ENCODE measurements at regions not wholly inside any gene's neighbourhood (a gene's known extent, or its start where the extent isn't known, plus 50 kb on each side); places are given as distances from the start of the nearest gene placed in this dataset.

DNA sequence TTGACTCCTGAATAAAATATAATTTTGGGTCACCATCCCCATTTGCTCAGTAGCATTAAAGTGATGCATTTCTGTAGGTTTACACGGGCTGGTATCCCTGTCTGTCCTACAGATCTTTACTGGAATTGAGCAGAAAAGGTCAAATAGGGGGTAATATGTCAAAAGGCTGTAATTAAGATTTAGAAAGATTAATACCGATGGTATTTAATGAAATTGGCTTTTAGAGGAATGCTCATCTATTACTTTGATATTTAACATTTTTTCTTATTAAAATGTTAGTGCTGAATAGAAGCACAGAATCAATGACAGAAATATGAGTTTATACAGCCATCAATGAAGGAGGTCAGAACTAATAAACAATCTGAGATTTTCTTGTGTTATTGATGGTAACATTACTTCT lies 1762.2 kb upstream of the WWC1 start:
- H3K36me3 ChIP-seq: no peaks in the 10 kb centered on the region
- no peak for TF ChIP-seq Cebpa-rat (IDR thresholded peaks at IDR 0.05)
- H3K27me3 ChIP-seq: no peaks in the 10 kb centered on the region
- no peaks in the 10 kb centered on the region for H3K4me1 ChIP-seq
- H3K9me3 ChIP-seq: no peaks in the 10 kb centered on the region
- no peak overlapping the region for H3K4me2 ChIP-seq
- no peak overlapping the region for H3K9ac ChIP-seq
- H3K4me3 ChIP-seq: no peak overlapping the region
- no peaks in the 10 kb centered on the region for H4K20me1 ChIP-seq
- no peak overlapping the region for H3K27ac ChIP-seq

DNA sequence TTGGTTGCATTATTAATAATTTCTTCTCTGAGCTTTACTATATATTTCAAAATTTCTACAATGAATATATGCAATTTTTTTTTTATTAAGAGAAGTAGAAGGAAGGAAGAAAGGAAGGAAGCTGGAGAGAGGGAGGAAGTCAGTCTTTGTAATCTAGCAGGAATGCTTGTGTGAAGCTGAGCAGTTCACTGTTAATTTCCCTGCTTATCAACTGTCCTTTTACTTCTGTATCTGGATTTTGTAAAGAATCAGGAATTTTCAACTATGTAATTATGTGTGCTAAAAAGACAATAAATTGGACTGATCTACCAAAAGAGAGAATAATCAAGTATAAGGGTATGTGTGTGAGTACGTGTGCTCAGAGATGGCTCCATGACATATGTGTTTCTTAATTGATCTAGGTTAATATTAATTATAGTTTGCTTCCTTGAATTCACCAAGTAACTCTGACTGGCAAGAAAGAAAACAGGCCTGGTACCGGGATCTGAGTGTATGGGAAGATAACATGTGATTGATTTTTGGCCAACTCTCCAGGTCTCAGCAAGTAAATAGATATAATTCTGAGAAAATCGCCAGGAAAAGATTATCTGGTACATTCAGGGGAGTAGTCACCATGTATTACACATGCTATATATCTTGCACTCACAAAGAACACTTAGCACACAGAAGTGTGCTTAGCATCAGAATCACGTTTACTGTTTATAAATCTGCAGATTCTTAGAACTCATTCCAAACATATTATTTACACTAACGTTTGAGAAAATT lies 1758.8 kb upstream of the WWC1 start:
- H3K27ac ChIP-seq: no peak overlapping the region
- H3K4me1 ChIP-seq: no peaks in the 10 kb centered on the region
- no peak overlapping the region for H3K9ac ChIP-seq
- H3K27me3 ChIP-seq: no peaks in the 10 kb centered on the region
- H4K20me1 ChIP-seq: no peaks in the 10 kb centered on the region
- no peaks in the 10 kb centered on the region for H3K36me3 ChIP-seq
- no peak overlapping the region for H3K4me2 ChIP-seq
- no peaks in the 10 kb centered on the region for H3K9me3 ChIP-seq
- H3K4me3 ChIP-seq: no peak overlapping the region
- no peak for TF ChIP-seq Cebpa-rat (IDR thresholded peaks at IDR 0.05)

DNA sequence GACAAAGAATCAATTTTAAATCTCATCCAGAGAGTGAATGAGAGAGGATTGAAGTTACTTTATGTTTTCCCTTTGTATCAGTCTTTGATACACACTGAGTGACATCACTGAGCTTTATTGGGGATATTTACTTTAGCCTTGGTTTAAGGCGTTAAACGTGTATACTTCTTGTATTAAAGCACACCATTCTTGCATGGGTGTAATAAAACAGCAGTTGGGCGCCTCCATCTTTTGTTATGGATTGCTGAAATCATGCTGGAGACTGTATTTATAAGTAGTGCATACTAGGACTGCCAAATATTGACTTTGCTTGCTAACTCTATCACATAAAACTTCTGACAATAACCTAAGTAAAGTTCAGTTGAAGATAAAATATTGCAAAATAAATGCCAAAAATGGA lies 1755.8 kb upstream of the WWC1 start:
- Histone ChIP-seq H3K4me1 (no peaks in the 10 kb centered on the region), H3K9me3 (no peaks in the 10 kb centered on the region), H3K4me2 (no peak overlapping the region), H4K20me1 (no peaks in the 10 kb centered on the region), H3K27ac (no peak overlapping the region), H3K4me3 (no peak overlapping the region), H3K36me3 (no peaks in the 10 kb centered on the region), H3K27me3 (no peaks in the 10 kb centered on the region), H3K9ac (no peak overlapping the region)
- TF ChIP-seq Cebpa-rat (IDR thresholded peaks at IDR 0.05): no peak

DNA sequence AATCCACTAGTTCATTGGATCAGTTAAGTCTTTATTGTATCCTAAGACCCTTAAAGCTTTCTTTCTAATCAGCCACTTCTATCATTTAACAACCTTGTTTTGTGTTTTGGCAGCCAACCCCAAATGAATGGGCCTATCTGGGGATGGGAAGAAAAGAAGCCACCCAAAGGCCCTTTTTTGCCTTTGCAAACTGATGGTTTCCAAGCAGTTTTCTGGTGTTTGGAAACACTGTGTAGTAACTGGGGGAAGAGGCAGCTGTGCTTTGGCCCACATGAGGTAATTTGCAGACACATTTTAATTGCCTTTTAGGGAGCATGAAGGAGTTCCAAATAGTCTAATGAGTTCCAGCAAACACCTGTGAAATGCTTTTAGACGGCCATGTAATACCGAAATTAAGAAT lies 1751.3 kb upstream of the WWC1 start:
- Histone ChIP-seq H3K36me3 (no peaks in the 10 kb centered on the region), H3K4me3 (no peak overlapping the region), H3K9ac (no peak overlapping the region), H3K4me1 (no peaks in the 10 kb centered on the region), H3K27ac (no peak overlapping the region), H3K4me2 (no peak overlapping the region), H3K27me3 (no peaks in the 10 kb centered on the region), H3K9me3 (no peaks in the 10 kb centered on the region), H4K20me1 (no peaks in the 10 kb centered on the region)
- TF ChIP-seq Cebpa-rat (IDR thresholded peaks at IDR 0.05): no peak

DNA sequence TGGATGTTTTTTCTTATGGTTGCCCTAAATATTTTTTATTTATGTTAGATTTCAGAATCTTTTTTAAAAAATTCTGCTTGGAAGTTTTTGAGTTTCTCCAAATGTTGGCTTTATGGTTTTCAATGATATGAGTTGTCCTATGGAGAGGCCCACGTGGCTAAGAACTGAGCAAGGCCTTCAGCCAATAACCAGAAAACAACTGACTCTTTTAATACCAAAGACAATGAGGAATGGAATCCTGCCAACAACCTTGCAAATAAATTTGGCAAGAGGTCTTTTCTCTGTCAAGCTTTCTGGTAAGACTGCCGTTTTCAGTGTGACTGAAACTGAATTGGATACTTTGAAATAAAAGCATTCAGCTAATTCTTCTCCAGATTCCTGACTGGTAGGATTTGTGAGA lies 1740.1 kb upstream of the WWC1 start:
- no peak for TF ChIP-seq Cebpa-rat (IDR thresholded peaks at IDR 0.05)
- no peak overlapping the region for H3K4me3 ChIP-seq
- H3K4me1 ChIP-seq: no peaks in the 10 kb centered on the region
- H3K27ac ChIP-seq: no peak overlapping the region
- H3K4me2 ChIP-seq: no peak overlapping the region
- H4K20me1 ChIP-seq: no peaks in the 10 kb centered on the region
- H3K27me3 ChIP-seq: no peaks in the 10 kb centered on the region
- H3K9me3 ChIP-seq: no peaks in the 10 kb centered on the region
- H3K36me3 ChIP-seq: no peaks in the 10 kb centered on the region
- no peak overlapping the region for H3K9ac ChIP-seq

DNA sequence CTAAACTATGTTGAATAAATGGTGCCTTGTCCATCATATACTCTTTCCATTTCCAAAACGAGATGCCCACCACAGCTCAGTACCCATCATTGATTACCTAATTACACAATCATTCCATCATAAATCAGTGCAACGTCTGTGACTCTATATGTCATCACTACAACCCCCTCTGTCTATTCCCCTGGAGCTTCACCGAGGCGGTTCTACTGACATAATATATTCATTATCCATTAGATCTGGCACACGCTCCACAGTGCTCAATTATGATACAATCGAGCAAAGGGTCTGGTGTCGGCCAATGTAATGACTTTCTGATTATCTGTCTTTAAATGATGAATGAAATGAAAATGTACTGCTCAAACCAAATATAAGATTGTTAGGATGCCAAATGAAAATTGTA lies 1737.7 kb upstream of the WWC1 start:
- TF ChIP-seq Cebpa-rat (IDR thresholded peaks at IDR 0.05): no peak
- Histone ChIP-seq H4K20me1 (no peaks in the 10 kb centered on the region), H3K4me3 (no peak overlapping the region), H3K27ac (no peak overlapping the region), H3K4me1 (no peaks in the 10 kb centered on the region), H3K4me2 (no peak overlapping the region), H3K9me3 (no peaks in the 10 kb centered on the region), H3K9ac (no peak overlapping the region), H3K36me3 (no peaks in the 10 kb centered on the region), H3K27me3 (no peaks in the 10 kb centered on the region)

DNA sequence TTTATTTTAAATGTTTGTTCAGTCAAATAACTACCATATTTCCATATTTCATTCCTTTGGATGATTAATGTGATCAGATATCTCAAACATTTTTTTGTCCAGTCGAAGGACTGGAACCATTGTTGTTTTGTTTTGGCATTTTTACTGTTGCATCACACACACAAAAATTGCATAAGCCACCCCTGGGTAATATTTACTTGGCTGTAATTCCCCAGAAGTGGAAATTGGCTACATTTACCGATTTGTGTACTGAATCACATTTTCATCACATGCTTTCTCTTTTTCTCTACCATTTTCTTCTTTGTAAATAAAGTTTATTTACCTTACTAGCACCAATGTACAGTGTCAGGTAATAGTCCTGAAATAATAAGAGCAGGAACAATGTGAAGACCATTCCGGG lies 1729.7 kb upstream of the WWC1 start:
- no peaks in the 10 kb centered on the region for H3K4me1 ChIP-seq
- no peak for TF ChIP-seq Cebpa-rat (IDR thresholded peaks at IDR 0.05)
- no peak overlapping the region for H3K4me2 ChIP-seq
- no peak overlapping the region for H3K27ac ChIP-seq
- no peaks in the 10 kb centered on the region for H3K36me3 ChIP-seq
- no peak overlapping the region for H3K4me3 ChIP-seq
- no peaks in the 10 kb centered on the region for H3K9me3 ChIP-seq
- no peaks in the 10 kb centered on the region for H3K27me3 ChIP-seq
- H4K20me1 ChIP-seq: no peaks in the 10 kb centered on the region
- H3K9ac ChIP-seq: no peak overlapping the region

DNA sequence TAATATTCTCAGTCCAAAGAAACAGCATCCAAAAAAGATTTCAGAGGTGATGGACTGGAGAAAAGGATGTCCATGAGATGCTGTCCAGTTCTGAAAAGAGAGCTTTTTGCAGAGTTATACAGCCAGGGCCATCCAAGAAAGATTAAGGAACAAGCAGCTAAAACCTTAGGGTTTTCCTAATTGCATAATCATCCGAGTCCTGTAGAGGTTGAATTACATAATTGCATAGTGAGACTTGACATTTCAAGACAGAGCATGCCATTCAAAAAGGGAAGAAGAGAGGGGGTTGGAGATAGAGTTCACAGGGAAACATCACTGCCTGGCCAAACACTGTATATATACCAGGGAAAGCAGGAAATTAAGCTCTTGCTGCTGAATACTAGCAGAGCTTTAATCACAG lies 1729.2 kb upstream of the WWC1 start:
- Histone ChIP-seq H3K9ac (no peak overlapping the region), H3K4me1 (no peaks in the 10 kb centered on the region), H3K36me3 (no peaks in the 10 kb centered on the region), H3K4me2 (no peak overlapping the region), H3K4me3 (no peak overlapping the region), H4K20me1 (no peaks in the 10 kb centered on the region), H3K9me3 (no peaks in the 10 kb centered on the region), H3K27ac (no peak overlapping the region), H3K27me3 (no peaks in the 10 kb centered on the region)
- TF ChIP-seq Cebpa-rat (IDR thresholded peaks at IDR 0.05): no peak

DNA sequence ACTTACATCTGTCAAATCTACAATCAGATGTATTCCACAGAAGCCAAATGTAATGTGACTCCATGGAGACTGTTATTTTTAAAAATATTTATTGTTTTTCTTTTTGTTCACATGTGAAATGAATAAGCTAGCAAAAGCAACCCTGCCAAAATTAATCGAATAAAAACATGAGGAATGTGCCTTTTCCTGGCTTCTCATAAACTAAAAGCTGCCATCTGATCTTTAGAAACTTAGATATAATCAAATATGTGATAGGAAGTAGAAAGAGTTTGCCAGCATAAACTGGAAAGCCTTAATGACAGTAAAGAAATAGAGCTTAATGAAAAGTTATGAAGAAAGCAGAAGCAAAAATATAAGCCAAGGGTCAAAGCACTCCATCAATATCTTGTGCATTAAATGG lies 1724.7 kb upstream of the WWC1 start:
- Histone ChIP-seq H3K27ac (no peak overlapping the region), H3K4me1 (no peaks in the 10 kb centered on the region), H4K20me1 (no peaks in the 10 kb centered on the region), H3K4me3 (no peak overlapping the region), H3K9ac (no peak overlapping the region), H3K4me2 (no peak overlapping the region), H3K36me3 (no peaks in the 10 kb centered on the region), H3K9me3 (no peaks in the 10 kb centered on the region), H3K27me3 (no peaks in the 10 kb centered on the region)
- no peak for TF ChIP-seq Cebpa-rat (IDR thresholded peaks at IDR 0.05)

DNA sequence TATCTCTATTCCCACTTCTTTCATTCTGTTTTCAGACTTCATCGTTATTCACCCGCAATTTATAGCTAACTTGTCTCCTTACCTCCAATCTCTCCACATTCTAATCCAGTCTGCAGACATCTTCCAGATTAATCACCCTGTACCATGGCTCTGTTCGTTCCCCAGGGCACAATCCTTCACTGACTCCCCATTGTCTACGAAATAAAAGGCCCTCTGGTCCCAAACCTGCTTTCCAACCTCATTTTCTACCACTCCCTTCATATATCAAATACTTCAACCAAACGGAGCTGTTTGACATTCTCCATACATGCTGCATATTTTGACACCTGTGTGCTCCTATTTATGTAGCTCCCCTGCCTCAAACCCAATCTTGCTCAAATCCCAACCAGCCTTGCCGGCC lies 1720.6 kb upstream of the WWC1 start:
- Histone ChIP-seq H3K4me2 (no peak overlapping the region), H3K27ac (no peak overlapping the region)

DNA sequence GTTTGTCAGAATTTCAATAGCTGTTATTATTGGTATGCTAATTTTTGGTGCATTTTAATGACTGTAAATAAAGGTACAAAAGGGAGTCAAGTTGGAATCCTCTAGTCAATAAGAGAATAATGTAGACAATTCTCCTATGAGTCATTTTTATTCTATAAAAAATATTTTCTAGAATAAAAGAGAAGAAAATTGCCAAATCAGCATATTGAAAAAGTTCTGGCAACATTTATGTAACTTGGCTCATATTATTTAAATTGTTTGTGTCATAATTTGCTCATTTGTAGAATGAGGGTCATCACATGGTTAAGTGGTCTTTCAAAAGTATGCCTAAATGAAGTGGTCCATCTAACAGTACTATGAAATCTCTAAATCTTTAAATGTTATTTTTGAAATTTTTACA lies 1719.8 kb upstream of the WWC1 start:
- H3K36me3 ChIP-seq: no peaks in the 10 kb centered on the region
- no peaks in the 10 kb centered on the region for H4K20me1 ChIP-seq
- H3K4me1 ChIP-seq: no peaks in the 10 kb centered on the region
- no peaks in the 10 kb centered on the region for H3K9me3 ChIP-seq
- H3K9ac ChIP-seq: no peak overlapping the region
- no peaks in the 10 kb centered on the region for H3K27me3 ChIP-seq
- TF ChIP-seq Cebpa-rat (IDR thresholded peaks at IDR 0.05): no peak
- H3K4me2 ChIP-seq: no peak overlapping the region
- H3K4me3 ChIP-seq: no peak overlapping the region
- no peak overlapping the region for H3K27ac ChIP-seq

More for the DNA sequence above, 1720.6 kb upstream of the WWC1 start:
- no peaks in the 10 kb centered on the region for H4K20me1 ChIP-seq
- H3K9me3 ChIP-seq: no peaks in the 10 kb centered on the region
- H3K36me3 ChIP-seq: no peaks in the 10 kb centered on the region
- no peak overlapping the region for H3K4me3 ChIP-seq
- H3K27me3 ChIP-seq: no peaks in the 10 kb centered on the region
- no peaks in the 10 kb centered on the region for H3K4me1 ChIP-seq
- TF ChIP-seq Cebpa-rat (IDR thresholded peaks at IDR 0.05): no peak
- H3K9ac ChIP-seq: no peak overlapping the region
